Brain microvascular endothelial cell (primary cell): ENCODE measurements at regions not wholly inside any gene's neighbourhood (a gene's known extent, or its start where the extent isn't known, plus 50 kb on each side); places are given as distances from the start of the nearest gene placed in this dataset.

Experiments
- DNase-seq: peaks from one replicate; pipeline ENCODE4 v3.0.0-alpha.2; 2020
- H3K27ac ChIP-seq: fragments of 250-450 bp; sonication (Bioruptor Pico); 2 replicates; pipeline ENCODE4 v1.5.1; 2020; ENCODE audit warnings: mild to moderate bottlenecking, moderate library complexity
- H3K27me3 ChIP-seq: fragments of 250-450 bp; sonication (Bioruptor Pico); replicated peaks from 2 replicates; pipeline ENCODE4 v1.5.1; 2020; ENCODE audit warnings: mild to moderate bottlenecking
- H3K36me3 ChIP-seq: fragments of 250-450 bp; sonication (Bioruptor Pico); replicated peaks from 2 replicates; pipeline ENCODE4 v1.5.1; 2020; ENCODE audit warnings: mild to moderate bottlenecking
- H3K4me3 ChIP-seq: 2 replicates; pipeline ENCODE4 v1.5.1; 2011; ENCODE audit warnings: low read depth, mild to moderate bottlenecking, control low read depth, low read length, moderate library complexity
- CTCF ChIP-seq: IDR thresholded peaks from 2 replicates; pipeline ENCODE4 v1.5.1; 2011; ENCODE audit warnings: low read depth, mild to moderate bottlenecking, moderate library complexity, low read length, control low read depth, inconsistent platforms; ENCODE audit errors: missing control alignments
- in situ Hi-C: cut with HindIII; loops from 2 replicates; pipeline ENCODE4 v1.10.0; 2017; ENCODE audit warnings: low sequenced_read_pairs, low pct_ligation_motif_present

- no peak overlapping the region for H3K27ac ChIP-seq
- TF ChIP-seq CTCF = no peak
- no peaks in the 10 kb centered on the region for H3K27me3 ChIP-seq
- H3K4me3 ChIP-seq = no peak overlapping the region
- in situ Hi-C loops = no loop called here
- DNase-seq = no peak
- no peaks in the 10 kb centered on the region for H3K36me3 ChIP-seq
These were observed 253.3 kb downstream of the KCNRG start for GRCh38 chr13:50268500-50268899.

- H3K36me3 ChIP-seq = no peaks in the 10 kb centered on the region
- H3K4me3 ChIP-seq = no peak overlapping the region
- in situ Hi-C loops = no loop called here
- no peaks in the 10 kb centered on the region for H3K27me3 ChIP-seq
- TF ChIP-seq CTCF = no peak
- no peak overlapping the region for H3K27ac ChIP-seq
- no peak for DNase-seq
These were observed 258.9 kb downstream of the KCNRG start for GRCh38 chr13:50274181-50274580.

GRCh38 chr13:50275392-50276063, 260.3 kb downstream of the KCNRG start:
- Histone ChIP-seq H3K4me3 (no peak overlapping the region), H3K27ac (no peak overlapping the region), H3K36me3 (no peaks in the 10 kb centered on the region), H3K27me3 (no peaks in the 10 kb centered on the region)
- no peak for DNase-seq
- in situ Hi-C loops = no loop called here
- TF ChIP-seq CTCF = no peak

- Histone ChIP-seq H3K27me3 (no peaks in the 10 kb centered on the region), H3K36me3 (no peaks in the 10 kb centered on the region), H3K27ac (no peak overlapping the region), H3K4me3 (no peak overlapping the region)
- in situ Hi-C loops = no loop called here
- no peak for DNase-seq
- TF ChIP-seq CTCF = no peak
These were observed 261.3 kb downstream of the KCNRG start for GRCh38 chr13:50276550-50276949.

- H3K4me3 ChIP-seq = no peak overlapping the region
- no peak overlapping the region for H3K27ac ChIP-seq
- no peak for DNase-seq
- H3K36me3 ChIP-seq = no peaks in the 10 kb centered on the region
- H3K27me3 ChIP-seq = no peaks in the 10 kb centered on the region
- no peak for TF ChIP-seq CTCF
- in situ Hi-C loops = no loop called here
These were observed 261.9 kb downstream of the KCNRG start for GRCh38 chr13:50277127-50277526.

- no peaks in the 10 kb centered on the region for H3K27me3 ChIP-seq
- no peak for DNase-seq
- no peaks in the 10 kb centered on the region for H3K36me3 ChIP-seq
- TF ChIP-seq CTCF = no peak
- H3K4me3 ChIP-seq = no peak overlapping the region
- no peak overlapping the region for H3K27ac ChIP-seq
- in situ Hi-C loops = no loop called here
These were observed 262.7 kb downstream of the KCNRG start for GRCh38 chr13:50277906-50278305.
